ENCODE measurements at regions not wholly inside any gene's neighbourhood (a gene's known extent, or its start where the extent isn't known, plus 50 kb on each side); places are given as distances from the start of the nearest gene placed in this dataset.
"Not testable (repeated sequence)": the region's sequence is repeated elsewhere in the genome, so short reads cannot be mapped to it uniquely, and the experiment has no call there.

DNA sequence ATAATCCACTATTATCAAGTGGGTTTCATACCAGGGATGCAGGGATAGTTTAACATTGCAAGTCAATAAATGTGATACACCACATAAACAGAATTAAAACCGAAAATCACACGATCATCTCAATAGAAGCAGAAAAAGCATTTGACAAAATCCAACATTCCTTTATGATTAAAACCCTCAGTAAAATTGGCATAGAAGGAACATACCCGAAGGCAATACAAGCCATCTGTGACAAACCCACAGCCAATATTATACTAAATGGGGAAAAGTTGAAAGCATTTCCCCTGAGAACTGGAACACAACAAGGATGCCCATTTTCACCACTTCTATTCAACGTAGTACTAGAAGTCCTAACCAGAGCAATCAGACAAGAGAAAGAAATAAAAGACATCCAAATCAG is 103.0 kb upstream of the KRR1 start:
- peaks cover 19% of the 10 kb centered on the region for H3K9me3 Mint-ChIP-seq
- not testable (repeated sequence) for H3K4me3 Mint-ChIP-seq; H3K4me1 Mint-ChIP-seq (ENCODE audit: low read depth); ATAC-seq; H3K36me3 Mint-ChIP-seq (ENCODE audit: insufficient read depth); DNase-seq
- peaks cover 14% of the 10 kb centered on the region for H3K27me3 Mint-ChIP-seq (ENCODE audit: low read depth)

GRCh38 chr12:75613981-75614380 is 102.6 kb upstream of the KRR1 start:
- Mint-ChIP-seq H3K4me3 (no peak overlapping the region), H3K27me3 (ENCODE audit: low read depth) (peaks cover 14% of the 10 kb centered on the region)
- ATAC-seq, result no peak

DNA sequence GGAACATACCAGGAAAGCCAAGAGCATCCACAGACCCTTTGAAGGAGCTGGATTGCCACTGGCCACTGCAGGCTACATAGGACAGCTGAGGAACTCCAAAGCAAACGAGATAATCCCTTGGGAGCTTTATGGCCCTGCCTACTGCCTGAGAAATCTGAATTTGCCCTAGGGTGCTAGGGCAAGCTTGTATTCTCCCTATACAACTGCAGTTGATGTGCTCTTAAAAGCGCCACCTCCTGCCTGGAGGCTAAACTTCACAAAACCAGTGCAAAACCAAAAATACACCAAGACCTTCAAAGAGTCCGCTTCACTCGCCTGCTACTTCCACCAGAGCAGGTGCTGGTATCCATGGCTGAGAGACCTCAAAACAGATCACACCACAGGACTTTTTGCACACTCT is 99.6 kb upstream of the KRR1 start:
- H3K36me3 Mint-ChIP-seq (ENCODE audit: insufficient read depth), result peaks cover 1% of the 10 kb centered on the region
- DNase-seq, result no peak

More at GRCh38 chr12:75613981-75614380, 102.6 kb upstream of the KRR1 start:
- Mint-ChIP-seq H3K4me1 (ENCODE audit: low read depth) (no peaks in the 10 kb centered on the region), H3K36me3 (ENCODE audit: insufficient read depth) (peaks cover 1% of the 10 kb centered on the region), H3K9me3 (peaks cover 19% of the 10 kb centered on the region)
- no peak for DNase-seq

DNA sequence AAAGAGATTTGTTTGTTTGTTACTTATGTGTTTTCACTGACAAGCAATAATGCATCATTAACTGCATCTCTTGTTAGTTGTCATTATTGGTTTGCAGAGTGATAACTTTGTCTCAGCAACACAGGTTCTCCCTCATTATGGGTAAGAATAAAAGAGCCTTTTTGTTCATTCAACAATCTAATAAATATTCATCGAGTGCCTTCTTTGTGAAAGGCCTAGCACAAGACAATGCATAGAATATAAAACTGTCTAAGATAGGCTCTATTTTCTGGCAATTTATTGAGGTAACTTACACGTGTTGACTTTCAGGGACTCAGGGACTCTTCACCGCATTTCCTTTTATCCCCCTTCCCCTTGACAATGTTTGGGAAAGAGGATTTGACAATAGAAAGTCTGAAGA is 95.5 kb upstream of the KRR1 start:
- ATAC-seq, result no peak
- Mint-ChIP-seq H3K27me3 (ENCODE audit: low read depth) (peaks cover 9% of the 10 kb centered on the region), H3K9me3 (no peaks in the 10 kb centered on the region)

More for the DNA sequence above, 99.6 kb upstream of the KRR1 start:
- Mint-ChIP-seq H3K9me3 (peaks cover 11% of the 10 kb centered on the region), H3K4me1 (ENCODE audit: low read depth) (no peaks in the 10 kb centered on the region), H3K27me3 (ENCODE audit: low read depth) (peaks cover 15% of the 10 kb centered on the region), H3K4me3 (no peak overlapping the region)
- ATAC-seq, result no peak

GRCh38 chr12:75606151-75606550 is 94.7 kb upstream of the KRR1 start:
- ATAC-seq (no peak), DNase-seq (no peak)
- no peaks in the 10 kb centered on the region for H3K9me3 Mint-ChIP-seq
- peaks cover 4% of the 10 kb centered on the region for H3K27me3 Mint-ChIP-seq (ENCODE audit: low read depth)
- H3K36me3 Mint-ChIP-seq (ENCODE audit: insufficient read depth), result no peaks in the 10 kb centered on the region
- no peaks in the 10 kb centered on the region for H3K4me1 Mint-ChIP-seq (ENCODE audit: low read depth)
- no peak overlapping the region for H3K4me3 Mint-ChIP-seq

More for the DNA sequence above, 95.5 kb upstream of the KRR1 start:
- Mint-ChIP-seq H3K4me1 (ENCODE audit: low read depth) (no peaks in the 10 kb centered on the region), H3K4me3 (no peak overlapping the region), H3K36me3 (ENCODE audit: insufficient read depth) (no peaks in the 10 kb centered on the region)
- DNase-seq, result no peak

GRCh38 chr12:75603475-75603874 is 92.1 kb upstream of the KRR1 start:
- H3K9me3 Mint-ChIP-seq, result no peaks in the 10 kb centered on the region
- H3K4me1 Mint-ChIP-seq (ENCODE audit: low read depth), result no peaks in the 10 kb centered on the region
- no peak overlapping the region for H3K4me3 Mint-ChIP-seq
- DNase-seq (no peak), ATAC-seq (no peak)
- H3K27me3 Mint-ChIP-seq (ENCODE audit: low read depth), result peaks cover 2% of the 10 kb centered on the region
- H3K36me3 Mint-ChIP-seq (ENCODE audit: insufficient read depth), result no peaks in the 10 kb centered on the region

- ATAC-seq (no peak), DNase-seq (no peak)
- Mint-ChIP-seq H3K36me3 (ENCODE audit: insufficient read depth) (no peaks in the 10 kb centered on the region), H3K27me3 (ENCODE audit: low read depth) (no peaks in the 10 kb centered on the region), H3K4me3 (no peak overlapping the region), H3K4me1 (ENCODE audit: low read depth) (no peaks in the 10 kb centered on the region), H3K9me3 (no peaks in the 10 kb centered on the region)
Measured at GRCh38 chr12:75602106-75602505, 90.7 kb upstream of the KRR1 start.

GRCh38 chr12:75600146-75600545 is 88.7 kb upstream of the KRR1 start:
- DNase-seq (no peak), ATAC-seq (no peak)
- Mint-ChIP-seq H3K9me3 (no peaks in the 10 kb centered on the region), H3K27me3 (ENCODE audit: low read depth) (no peaks in the 10 kb centered on the region), H3K36me3 (ENCODE audit: insufficient read depth) (no peaks in the 10 kb centered on the region), H3K4me1 (ENCODE audit: low read depth) (no peaks in the 10 kb centered on the region), H3K4me3 (no peak overlapping the region)

- Mint-ChIP-seq H3K9me3 (no peaks in the 10 kb centered on the region), H3K36me3 (ENCODE audit: insufficient read depth) (no peaks in the 10 kb centered on the region), H3K4me1 (ENCODE audit: low read depth) (no peaks in the 10 kb centered on the region), H3K4me3 (no peak overlapping the region), H3K27me3 (ENCODE audit: low read depth) (no peaks in the 10 kb centered on the region)
- no peak for ATAC-seq
- DNase-seq, result no peak
Measured at GRCh38 chr12:75599061-75599460, 87.7 kb upstream of the KRR1 start.

- DNase-seq, result no peak
- H3K36me3 Mint-ChIP-seq (ENCODE audit: insufficient read depth), result no peaks in the 10 kb centered on the region
- ATAC-seq, result no peak
- H3K4me3 Mint-ChIP-seq, result no peak overlapping the region
- H3K9me3 Mint-ChIP-seq, result no peaks in the 10 kb centered on the region
- no peaks in the 10 kb centered on the region for H3K4me1 Mint-ChIP-seq (ENCODE audit: low read depth)
- H3K27me3 Mint-ChIP-seq (ENCODE audit: low read depth), result no peaks in the 10 kb centered on the region
Measured at GRCh38 chr12:75596406-75596805, 85.0 kb upstream of the KRR1 start.

- Mint-ChIP-seq H3K9me3 (no peaks in the 10 kb centered on the region), H3K4me1 (ENCODE audit: low read depth) (no peaks in the 10 kb centered on the region), H3K27me3 (ENCODE audit: low read depth) (peaks cover 12% of the 10 kb centered on the region), H3K4me3 (no peak overlapping the region), H3K36me3 (ENCODE audit: insufficient read depth) (no peaks in the 10 kb centered on the region)
- DNase-seq, result no peak
- ATAC-seq, result no peak
Measured at GRCh38 chr12:75592638-75593335, 81.4 kb upstream of the KRR1 start.

- H3K4me1 Mint-ChIP-seq (ENCODE audit: low read depth), result no peaks in the 10 kb centered on the region
- no peak for ATAC-seq
- H3K4me3 Mint-ChIP-seq, result no peak overlapping the region
- no peaks in the 10 kb centered on the region for H3K9me3 Mint-ChIP-seq
- DNase-seq, result no peak
- peaks cover 17% of the 10 kb centered on the region for H3K27me3 Mint-ChIP-seq (ENCODE audit: low read depth)
- no peaks in the 10 kb centered on the region for H3K36me3 Mint-ChIP-seq (ENCODE audit: insufficient read depth)
Measured at GRCh38 chr12:75592086-75592485, 80.7 kb upstream of the KRR1 start.

DNA sequence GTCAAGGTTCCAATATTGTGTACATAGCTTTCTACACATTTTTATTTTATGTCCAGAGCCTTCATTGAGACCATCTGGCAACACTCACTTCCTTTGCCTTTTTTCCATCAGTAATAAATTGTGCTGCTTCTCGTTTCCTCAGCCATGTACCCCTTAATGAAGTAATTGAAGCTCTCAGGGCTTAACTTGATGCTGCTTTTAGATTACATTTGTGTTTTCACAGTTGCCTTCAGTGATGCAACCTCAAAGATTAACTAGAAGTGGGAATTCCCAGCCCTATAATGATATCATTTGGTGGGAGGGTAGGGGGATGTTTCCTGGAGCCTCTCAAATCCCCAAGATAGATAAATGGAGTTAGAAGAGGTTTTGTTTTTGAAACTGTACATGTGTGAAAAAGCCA is 80.2 kb upstream of the KRR1 start:
- ATAC-seq (no peak), DNase-seq (no peak)
- H3K4me3 Mint-ChIP-seq, result no peak overlapping the region
- H3K9me3 Mint-ChIP-seq, result no peaks in the 10 kb centered on the region
- H3K36me3 Mint-ChIP-seq (ENCODE audit: insufficient read depth), result no peaks in the 10 kb centered on the region
- peaks cover 18% of the 10 kb centered on the region for H3K27me3 Mint-ChIP-seq (ENCODE audit: low read depth)
- H3K4me1 Mint-ChIP-seq (ENCODE audit: low read depth), result no peaks in the 10 kb centered on the region

- Mint-ChIP-seq H3K4me1 (ENCODE audit: low read depth) (no peaks in the 10 kb centered on the region), H3K9me3 (no peaks in the 10 kb centered on the region), H3K36me3 (ENCODE audit: insufficient read depth) (no peaks in the 10 kb centered on the region), H3K27me3 (ENCODE audit: low read depth) (peaks cover 18% of the 10 kb centered on the region), H3K4me3 (no peak overlapping the region)
- ATAC-seq (no peak), DNase-seq (no peak)
Measured at GRCh38 chr12:75589801-75590200, 78.4 kb upstream of the KRR1 start.

DNA sequence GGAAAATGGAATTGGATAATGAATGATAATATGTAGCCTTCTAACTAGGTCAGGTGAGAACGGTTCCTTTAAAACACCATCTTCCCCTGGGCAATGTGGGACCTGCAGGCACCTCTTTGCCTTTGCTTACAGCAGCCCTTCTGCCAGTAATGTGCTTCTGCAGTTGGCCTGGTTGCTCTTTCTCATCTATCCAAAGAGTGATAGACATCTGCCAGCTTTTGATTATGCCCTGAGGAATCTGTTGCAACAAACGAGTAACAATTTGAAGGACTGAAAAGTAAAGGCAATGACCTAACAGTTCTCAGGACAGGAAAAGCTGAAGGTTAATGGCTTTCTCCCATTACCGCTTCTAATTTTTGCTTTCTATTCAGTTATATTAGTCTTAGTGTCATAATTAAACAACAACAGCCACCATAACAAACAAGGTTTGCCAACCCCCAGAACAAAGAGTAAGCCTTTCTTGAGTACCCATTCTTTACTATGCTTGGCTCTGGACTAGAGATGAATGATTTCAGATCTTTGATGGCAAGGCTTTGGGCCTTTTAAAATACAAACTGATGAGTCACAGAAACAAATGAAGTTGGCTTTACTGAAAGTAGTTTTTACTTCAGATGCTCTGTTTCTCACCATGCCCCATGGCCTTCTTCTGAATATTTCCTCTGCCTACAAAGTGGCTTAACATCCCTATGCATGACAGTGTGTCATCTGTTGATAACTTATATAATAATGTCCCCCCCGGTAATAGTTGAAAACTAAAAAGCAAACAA is 76.1 kb upstream of the KRR1 start:
- Mint-ChIP-seq H3K36me3 (ENCODE audit: insufficient read depth) (no peaks in the 10 kb centered on the region), H3K9me3 (no peaks in the 10 kb centered on the region), H3K4me1 (ENCODE audit: low read depth) (no peaks in the 10 kb centered on the region), H3K4me3 (no peak overlapping the region), H3K27me3 (ENCODE audit: low read depth) (peaks cover 19% of the 10 kb centered on the region)
- ATAC-seq (no peak), DNase-seq (no peak)
